HTR-8/SVneo (cell line): ENCODE measurements at regions not wholly inside any gene's neighbourhood (a gene's known extent, or its start where the extent isn't known, plus 50 kb on each side); places are given as distances from the start of the nearest gene placed in this dataset.
"Not testable (repeated sequence)": the region's sequence is repeated elsewhere in the genome, so short reads cannot be mapped to it uniquely, and the experiment has no call there.

ENCODE experiments used
- DNase-seq: peaks from one replicate; pipeline ENCODE4 v3.0.0; 2011; ENCODE audit warnings: low spot score, mixed read lengths; ENCODE audit not compliant: insufficient read length
- FAIRE-seq: peaks from 2 replicates; lab custom pipeline; 2011; peaks lifted over from hg19 to GRCh38; lab: Jason Lieb, UNC

GRCh38 chr12:131245564-131246355, 292.1 kb downstream of the ADGRD1 start:
- FAIRE-seq (no peak), DNase-seq (no peak)

GRCh38 chr12:131247026-131247725, 293.5 kb downstream of the ADGRD1 start:
- DNase-seq, FAIRE-seq: not testable (repeated sequence)

- DNase-seq, FAIRE-seq: not testable (repeated sequence)
Observed at GRCh38 chr12:131247875-131248274, 294.2 kb downstream of the ADGRD1 start.

GRCh38 chr12:131249246-131250027, 295.7 kb downstream of the ADGRD1 start:
- FAIRE-seq (no peak), DNase-seq (no peak)

GRCh38 chr12:131250028-131250950, 296.6 kb downstream of the ADGRD1 start:
- DNase-seq (no peak), FAIRE-seq (no peak)

GRCh38 chr12:131250951-131251315, 297.2 kb downstream of the ADGRD1 start:
- DNase-seq = no peak
- FAIRE-seq = no peak

- no peak for DNase-seq
- FAIRE-seq = no peak
Observed at GRCh38 chr12:131251336-131252101, 297.8 kb downstream of the ADGRD1 start.

GRCh38 chr12:131253376-131254026, 299.8 kb downstream of the ADGRD1 start:
- DNase-seq = no peak
- FAIRE-seq = no peak

- DNase-seq = no peak
- FAIRE-seq = no peak
Observed at GRCh38 chr12:131254374-131254773, 300.7 kb downstream of the ADGRD1 start.

- DNase-seq = no peak
- FAIRE-seq = no peak
Observed at GRCh38 chr12:131258398-131258797, 304.7 kb downstream of the ADGRD1 start.

GRCh38 chr12:131260251-131260905, 306.7 kb downstream of the ADGRD1 start:
- FAIRE-seq (no peak), DNase-seq (no peak)

- FAIRE-seq (no peak), DNase-seq (no peak)
Observed at GRCh38 chr12:131260954-131261353, 307.2 kb downstream of the ADGRD1 start.

GRCh38 chr12:131261906-131262305, 308.2 kb downstream of the ADGRD1 start:
- DNase-seq (no peak), FAIRE-seq (no peak)

GRCh38 chr12:131263626-131264025, 309.9 kb downstream of the ADGRD1 start:
- FAIRE-seq = no peak
- DNase-seq = no peak

GRCh38 chr12:131264635-131265034, 310.9 kb downstream of the ADGRD1 start:
- DNase-seq (no peak), FAIRE-seq (no peak)

GRCh38 chr12:131266591-131267467, 313.1 kb downstream of the ADGRD1 start:
- DNase-seq (no peak), FAIRE-seq (no peak)

GRCh38 chr12:131267576-131267975, 313.9 kb downstream of the ADGRD1 start:
- FAIRE-seq = no peak
- no peak for DNase-seq
